ENCODE measurements at regions not wholly inside any gene's neighbourhood (a gene's known extent, or its start where the extent isn't known, plus 50 kb on each side); places are given as distances from the start of the nearest gene placed in this dataset.

GRCh38 chr6:140108167-140108566 is 733.7 kb upstream of the CITED2 start:
- DNase-seq: no peak

GRCh38 chr6:140107216-140107615 is 732.8 kb upstream of the CITED2 start:
- no peak for DNase-seq

- DNase-seq: no peak
Measured at GRCh38 chr6:140105857-140106256, 731.4 kb upstream of the CITED2 start.

- no peak for DNase-seq
Measured at GRCh38 chr6:140105241-140105640, 730.8 kb upstream of the CITED2 start.

GRCh38 chr6:140101818-140102217 is 727.4 kb upstream of the CITED2 start:
- no peak for DNase-seq

- no peak for DNase-seq
Measured at GRCh38 chr6:140101367-140101766, 726.9 kb upstream of the CITED2 start.

GRCh38 chr6:140095532-140095931 is 721.1 kb upstream of the CITED2 start:
- no peak for DNase-seq

- DNase-seq: no peak
Measured at GRCh38 chr6:140091895-140092294, 717.4 kb upstream of the CITED2 start.

GRCh38 chr6:140090871-140091270 is 716.4 kb upstream of the CITED2 start:
- DNase-seq: no peak

- DNase-seq: no peak
Measured at GRCh38 chr6:140083375-140083774, 708.9 kb upstream of the CITED2 start.

GRCh38 chr6:140082867-140083297 is 708.4 kb upstream of the CITED2 start:
- no peak for DNase-seq

- DNase-seq: no peak
Measured at GRCh38 chr6:140079328-140079727, 704.9 kb upstream of the CITED2 start.

GRCh38 chr6:140078561-140079125 is 704.2 kb upstream of the CITED2 start:
- DNase-seq: no peak

- DNase-seq: no peak
Measured at GRCh38 chr6:140077827-140078560, 703.5 kb upstream of the CITED2 start.

- no peak for DNase-seq
Measured at GRCh38 chr6:140076105-140076504, 701.7 kb upstream of the CITED2 start.

GRCh38 chr6:140073456-140073855 is 699.0 kb upstream of the CITED2 start:
- no peak for DNase-seq

GRCh38 chr6:140071601-140072062 is 697.2 kb upstream of the CITED2 start:
- no peak for DNase-seq

GRCh38 chr6:140070846-140071473 is 696.5 kb upstream of the CITED2 start:
- DNase-seq: peak; percentile 22

GRCh38 chr6:140069576-140069975 is 695.1 kb upstream of the CITED2 start:
- no peak for DNase-seq

- no peak for DNase-seq
Measured at GRCh38 chr6:140068801-140069200, 694.4 kb upstream of the CITED2 start.

GRCh38 chr6:140064366-140064765 is 689.9 kb upstream of the CITED2 start:
- no peak for DNase-seq

- no peak for DNase-seq
Measured at GRCh38 chr6:140063021-140063399, 688.6 kb upstream of the CITED2 start.

GRCh38 chr6:140062043-140063020 is 687.9 kb upstream of the CITED2 start:
- DNase-seq: no peak
